Testis (tissue), 2 donors: ENCODE measurements at regions not wholly inside any gene's neighbourhood (a gene's known extent, or its start where the extent isn't known, plus 50 kb on each side); places are given as distances from the start of the nearest gene placed in this dataset.

ENCODE experiments used
- DNase-seq: peaks from one replicate; pipeline ENCODE4 v3.0.0-alpha.2; 2019
- H3K27ac ChIP-seq, 2 donors: fragments of 200-600 bp; sonication (generic); one replicate each; pipeline ENCODE4 v1.5.1; 2019
- H3K27me3 ChIP-seq: fragments of 200-600 bp; sonication (generic); one replicate; pipeline ENCODE4 v1.5.1; 2019
- H3K36me3 ChIP-seq: fragments of 200-600 bp; sonication (generic); one replicate; pipeline ENCODE4 v1.5.1; 2017; ENCODE audit warnings: low read depth; ENCODE audit errors: missing control alignments
- H3K4me1 ChIP-seq: fragments of 200-600 bp; sonication (generic); one replicate; pipeline ENCODE4 v1.5.1; 2019
- H3K4me3 ChIP-seq, 2 donors: fragments of 200-600 bp; sonication (generic); one replicate each; pipeline ENCODE4 v1.5.1; 2017 to 2019
- H3K9me3 ChIP-seq: fragments of 200-600 bp; sonication (generic); one replicate; pipeline ENCODE4 v1.5.1; 2017
- CTCF ChIP-seq, 3 experiments: fragments of 450-650 bp in 2 of 3; fragments of 200-600 bp in 1 of 3; sonication (generic) in 1 of 3; IDR thresholded peaks; one replicate each; pipeline ENCODE4 v1.5.1; 2016 to 2019; ENCODE audit warnings: antibody characterized with exemption in 3 of 3, mild to moderate bottlenecking in 2 of 3, moderate library complexity in 1 of 3
- POLR2A ChIP-seq: fragments of 450-650 bp; IDR thresholded peaks from one replicate; pipeline ENCODE4 v1.6.1; 2017; ENCODE audit warnings: antibody characterized with exemption, mild to moderate bottlenecking, moderate library complexity
- WGBS, 2 donors: methylation state at CpG; one replicate each; pipeline ENCODE4 v1.1.5; 2018; 5-methylcytosine and 5-hydroxymethylcytosine counted together
- intact Hi-C: fragments of 100-400 bp; cut with DNase I; formaldehyde crosslinking; loops from one replicate; pipeline ENCODE4 v1.15.1; 2023; ENCODE audit warnings: low total_unique reads

- H3K27me3 ChIP-seq = no peaks in the 10 kb centered on the region
- TF ChIP-seq CTCF (IDR thresholded peaks at IDR 0.05) (no peak), POLR2A (no peak)
- DNase-seq = no peak
- no peaks in the 10 kb centered on the region for H3K4me1 ChIP-seq
- no peak overlapping the region for H3K4me3 ChIP-seq
- 90 to 94% methylated on average over 3 of the region's 3 CpGs for WGBS, 2 donors
- H3K36me3 ChIP-seq = no peaks in the 10 kb centered on the region
- intact Hi-C loops = no loop called here
- H3K27ac ChIP-seq = no peak overlapping the region
- H3K9me3 ChIP-seq = no peaks in the 10 kb centered on the region
Observed at GRCh38 chr6:44665143-44665542, 277.6 kb downstream of the CDC5L start.

- no peak overlapping the region for H3K27ac ChIP-seq
- no peaks in the 10 kb centered on the region for H3K36me3 ChIP-seq
- intact Hi-C loops = no loop called here
- no peaks in the 10 kb centered on the region for H3K4me1 ChIP-seq
- WGBS, 2 donors = 94 to 98% methylated on average over 9 of the region's 9 CpGs
- no peak for DNase-seq
- no peak for TF ChIP-seq CTCF (IDR thresholded peaks at IDR 0.05)
- no peak for TF ChIP-seq POLR2A
- no peaks in the 10 kb centered on the region for H3K9me3 ChIP-seq
- no peak overlapping the region for H3K4me3 ChIP-seq
- H3K27me3 ChIP-seq = no peaks in the 10 kb centered on the region
Observed at GRCh38 chr6:44665683-44666082, 278.2 kb downstream of the CDC5L start.

- intact Hi-C loops = no loop called here
- Histone ChIP-seq H3K9me3 (no peaks in the 10 kb centered on the region), H3K27me3 (no peaks in the 10 kb centered on the region), H3K36me3 (no peaks in the 10 kb centered on the region), H3K4me3 (no peak overlapping the region), H3K4me1 (no peaks in the 10 kb centered on the region), H3K27ac (no peak overlapping the region)
- no peak for TF ChIP-seq CTCF (IDR thresholded peaks at IDR 0.05)
- TF ChIP-seq POLR2A = no peak
- WGBS, 2 donors = 91 to 93% methylated on average over 3 of the region's 3 CpGs
- no peak for DNase-seq
Observed at GRCh38 chr6:44666324-44666723, 278.8 kb downstream of the CDC5L start.

GRCh38 chr6:44667226-44667625 is 279.7 kb downstream of the CDC5L start:
- Histone ChIP-seq H3K4me1 (no peaks in the 10 kb centered on the region), H3K27ac (no peak overlapping the region), H3K36me3 (no peaks in the 10 kb centered on the region), H3K9me3 (no peaks in the 10 kb centered on the region), H3K27me3 (no peaks in the 10 kb centered on the region), H3K4me3 (no peak overlapping the region)
- DNase-seq = no peak
- 63 to 67% methylated on average over 3 of the region's 3 CpGs for WGBS, 2 donors
- intact Hi-C loops = no loop called here
- TF ChIP-seq CTCF (IDR thresholded peaks at IDR 0.05) (no peak), POLR2A (no peak)

- 63 to 75% methylated on average over 9 of the region's 9 CpGs for WGBS, 2 donors
- H3K4me1 ChIP-seq = no peaks in the 10 kb centered on the region
- peak; percentile 63 for DNase-seq
- H3K9me3 ChIP-seq = no peaks in the 10 kb centered on the region
- peak; percentile 22 to 59 (median 52) for TF ChIP-seq CTCF (IDR thresholded peaks at IDR 0.05)
- no peak for TF ChIP-seq POLR2A
- H3K27ac ChIP-seq = no peak overlapping the region
- no peak overlapping the region for H3K4me3 ChIP-seq
- no peaks in the 10 kb centered on the region for H3K36me3 ChIP-seq
- H3K27me3 ChIP-seq = no peaks in the 10 kb centered on the region
- intact Hi-C loops = no loop called here
Observed at GRCh38 chr6:44667668-44668390, 280.3 kb downstream of the CDC5L start.
